ENCODE measurements at regions not wholly inside any gene's neighbourhood (a gene's known extent, or its start where the extent isn't known, plus 50 kb on each side); places are given as distances from the start of the nearest gene placed in this dataset.

DNA sequence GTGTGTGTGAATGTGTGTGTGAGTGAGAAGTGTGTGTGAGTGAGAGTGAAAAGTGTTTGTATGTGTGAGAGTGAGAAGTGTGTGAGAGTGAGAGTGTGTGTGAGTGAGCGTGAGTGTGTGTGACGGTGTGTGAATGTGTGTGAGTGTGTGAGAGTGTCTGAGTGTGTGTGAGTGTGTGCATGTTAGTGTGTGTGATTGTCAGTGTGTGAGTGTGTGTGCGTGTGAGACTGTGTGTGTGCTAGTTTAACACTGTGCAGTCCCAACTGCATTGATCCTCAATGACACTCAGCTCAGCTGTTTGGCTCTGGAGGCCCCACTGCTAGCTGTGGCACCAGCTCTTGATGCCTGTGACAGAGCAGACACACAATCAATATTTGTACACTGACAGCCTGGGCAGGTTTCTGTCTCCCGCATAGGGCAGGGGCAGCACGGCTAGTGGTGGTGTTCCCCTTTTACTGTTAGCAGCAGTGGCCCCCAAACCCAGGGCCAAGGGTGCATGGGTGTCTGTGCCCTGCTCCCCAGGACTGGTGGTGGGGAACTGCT, 135.0 kb downstream of the INHBB start:
- DNase-seq = no peak

DNA sequence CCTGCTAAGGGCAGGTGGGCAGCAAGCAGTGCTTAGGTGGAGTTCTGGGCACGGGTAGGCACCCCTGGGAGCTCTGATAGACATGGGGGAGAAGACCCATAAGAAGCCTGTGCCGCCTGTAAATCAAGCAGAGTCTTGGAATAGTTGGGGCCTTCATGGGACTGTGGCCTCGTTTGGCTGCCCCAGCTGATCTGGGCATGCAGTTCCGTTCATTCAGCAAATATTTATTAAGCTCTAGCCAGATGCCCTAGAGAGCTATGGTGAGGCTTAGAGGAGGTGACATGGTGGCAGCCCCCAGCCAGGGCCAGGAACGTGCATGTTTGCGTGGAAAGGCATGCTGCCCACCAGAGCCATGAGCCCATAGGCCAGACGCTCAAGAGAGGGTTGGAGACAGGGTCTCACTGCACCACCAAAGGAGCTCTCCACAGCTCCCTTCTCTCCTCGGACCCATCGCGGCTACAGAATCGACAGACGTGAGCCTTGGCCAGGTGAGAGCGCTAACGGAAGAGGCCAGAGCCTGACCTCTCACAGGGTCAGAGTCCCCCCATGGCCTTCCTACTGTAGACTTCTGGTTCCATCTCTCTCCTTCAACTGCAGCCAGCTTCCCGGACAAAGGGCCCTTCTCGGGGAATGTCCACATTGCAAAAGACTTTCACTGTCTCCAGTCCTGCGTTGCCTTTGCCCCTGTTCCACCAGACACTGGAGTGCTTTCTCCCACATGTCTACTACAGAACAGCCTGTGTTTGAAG, 135.7 kb downstream of the INHBB start:
- no peak for DNase-seq

- no peak for DNase-seq
Measured at GRCh38 chr2:120482334-120482733, 136.4 kb downstream of the INHBB start.

DNA sequence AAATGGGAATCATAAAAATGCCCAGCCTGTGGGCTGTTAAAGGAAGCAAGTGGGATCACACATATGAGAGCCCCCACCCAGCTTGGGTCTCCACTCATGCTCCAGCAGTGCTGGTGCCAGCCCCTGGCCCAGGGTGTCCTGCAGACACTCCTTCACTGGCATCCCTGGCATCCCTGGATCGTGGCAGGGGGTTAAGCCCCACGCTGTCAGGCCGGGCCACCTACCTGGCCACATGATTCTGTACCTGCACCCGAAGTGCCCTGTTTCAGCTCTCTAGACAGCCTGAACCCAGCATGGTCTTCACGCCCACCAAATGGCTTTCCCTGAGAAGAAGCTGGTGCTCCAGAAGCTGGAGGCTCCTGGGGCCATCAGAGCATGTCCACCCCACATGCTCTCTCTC, 137.4 kb downstream of the INHBB start:
- no peak for DNase-seq

DNA sequence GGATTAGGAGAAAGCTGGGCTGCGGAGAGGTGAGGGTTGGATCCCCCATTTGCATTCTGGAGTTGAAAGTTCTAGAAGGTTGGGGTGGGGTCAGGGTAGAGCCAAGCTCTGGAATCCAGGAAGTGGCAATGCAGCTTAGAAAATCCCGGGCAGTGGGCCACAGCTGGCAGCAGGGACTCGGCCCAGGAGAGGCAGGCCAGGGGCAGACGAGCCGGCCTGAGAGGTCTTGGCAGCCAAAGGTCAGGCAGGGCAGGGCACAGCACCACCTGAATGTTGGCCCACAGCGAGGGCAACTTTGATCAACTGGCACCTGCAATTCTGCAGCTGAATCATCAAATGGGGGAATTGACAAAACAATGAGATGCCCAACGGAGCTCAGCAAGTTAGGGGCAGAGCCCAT, 139.2 kb downstream of the INHBB start:
- no peak for DNase-seq

GRCh38 chr2:120486441-120486840, 140.5 kb downstream of the INHBB start:
- no peak for DNase-seq

GRCh38 chr2:120486946-120487345, 141.0 kb downstream of the INHBB start:
- DNase-seq = no peak

DNA sequence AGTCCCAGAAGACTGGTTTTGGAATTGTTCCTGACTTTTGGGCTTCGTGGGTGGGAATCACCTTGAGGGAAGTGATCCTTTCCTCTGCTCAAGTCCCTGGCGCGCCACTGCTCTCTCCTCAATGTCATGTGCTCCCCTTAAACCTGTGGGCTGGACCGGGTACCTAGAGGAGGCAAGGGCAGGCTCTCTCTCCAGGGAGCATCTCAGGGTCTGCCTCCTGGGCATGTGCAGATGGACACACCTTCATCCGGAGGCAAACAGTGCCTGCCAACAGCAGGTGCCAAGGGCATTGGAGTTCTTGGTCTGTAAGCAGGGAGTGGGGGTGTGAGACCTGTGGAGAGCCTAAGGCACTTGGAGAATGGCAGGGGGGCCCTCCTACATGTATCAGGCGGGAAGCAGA, 142.6 kb downstream of the INHBB start:
- DNase-seq = no peak

- DNase-seq = no peak
Measured at GRCh38 chr2:120489023-120489422, 143.1 kb downstream of the INHBB start.

DNA sequence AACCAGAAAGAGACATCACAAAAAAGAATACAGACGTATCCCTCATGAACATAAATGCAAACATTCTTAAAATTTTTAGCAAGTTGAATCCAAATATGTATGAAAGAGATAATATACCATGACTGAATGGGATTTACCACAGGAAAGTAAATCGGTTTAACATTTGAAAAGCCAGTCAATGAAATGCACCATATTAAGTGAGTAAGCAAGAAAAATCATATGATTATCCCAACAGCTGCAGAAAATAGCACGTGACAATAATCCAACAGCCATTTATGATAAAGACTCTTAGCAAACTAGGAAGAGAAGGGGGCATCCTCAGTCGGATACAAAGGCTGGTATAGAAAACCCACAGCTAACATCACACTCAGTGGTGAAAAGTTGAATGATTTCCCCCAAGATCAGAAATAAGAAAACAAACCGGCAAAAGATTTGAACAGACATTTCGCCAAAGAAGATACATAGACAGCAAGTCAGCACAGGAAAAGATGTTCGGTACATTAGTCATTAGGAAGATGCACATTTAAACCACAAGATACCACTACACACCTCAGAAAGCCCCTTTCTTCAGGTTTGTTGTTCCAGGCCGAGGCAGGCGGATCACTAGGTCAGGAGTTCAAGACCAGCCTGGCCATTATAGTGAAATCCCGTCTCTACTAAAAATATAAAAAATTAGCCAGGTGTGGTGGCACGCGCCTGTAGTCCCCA, 144.3 kb downstream of the INHBB start:
- DNase-seq = no peak

DNA sequence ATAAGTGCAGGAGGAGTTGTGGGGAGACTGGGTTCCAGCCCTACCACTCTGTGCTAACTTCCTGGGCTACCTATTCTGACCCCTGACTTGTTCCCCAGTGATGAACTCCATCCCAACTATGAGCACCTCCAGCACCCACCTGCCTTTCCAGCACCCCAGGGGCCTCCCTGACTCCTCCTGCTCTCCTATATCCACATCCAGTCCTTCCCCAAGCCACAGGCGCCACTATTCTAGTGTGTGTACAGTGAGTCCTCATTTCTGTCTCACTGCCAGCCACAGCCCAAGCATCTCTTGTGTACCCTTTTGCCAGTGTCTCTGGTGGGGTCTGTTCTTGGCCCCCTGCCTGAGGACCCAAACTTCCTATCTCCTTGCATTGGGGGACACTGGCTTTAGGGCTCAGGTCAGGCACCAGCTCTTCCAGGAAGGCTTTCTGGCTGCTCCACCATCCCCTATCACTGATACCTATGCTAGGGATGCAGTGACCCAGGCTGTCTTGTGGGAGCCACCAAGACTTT, 145.2 kb downstream of the INHBB start:
- DNase-seq = no peak

GRCh38 chr2:120493231-120493630, 147.3 kb downstream of the INHBB start:
- no peak for DNase-seq

GRCh38 chr2:120494446-120494845, 148.5 kb downstream of the INHBB start:
- DNase-seq = no peak

- DNase-seq = no peak
Measured at GRCh38 chr2:120495586-120495985, 149.7 kb downstream of the INHBB start.

- no peak for DNase-seq
Measured at GRCh38 chr2:120496235-120496634, 150.3 kb downstream of the INHBB start.

- no peak for DNase-seq
Measured at GRCh38 chr2:120496759-120497158, 150.8 kb downstream of the INHBB start.

- DNase-seq = no peak
Measured at GRCh38 chr2:120497261-120497977, 151.5 kb downstream of the INHBB start.

- DNase-seq = no peak
Measured at GRCh38 chr2:120498121-120498520, 152.2 kb downstream of the INHBB start.

DNA sequence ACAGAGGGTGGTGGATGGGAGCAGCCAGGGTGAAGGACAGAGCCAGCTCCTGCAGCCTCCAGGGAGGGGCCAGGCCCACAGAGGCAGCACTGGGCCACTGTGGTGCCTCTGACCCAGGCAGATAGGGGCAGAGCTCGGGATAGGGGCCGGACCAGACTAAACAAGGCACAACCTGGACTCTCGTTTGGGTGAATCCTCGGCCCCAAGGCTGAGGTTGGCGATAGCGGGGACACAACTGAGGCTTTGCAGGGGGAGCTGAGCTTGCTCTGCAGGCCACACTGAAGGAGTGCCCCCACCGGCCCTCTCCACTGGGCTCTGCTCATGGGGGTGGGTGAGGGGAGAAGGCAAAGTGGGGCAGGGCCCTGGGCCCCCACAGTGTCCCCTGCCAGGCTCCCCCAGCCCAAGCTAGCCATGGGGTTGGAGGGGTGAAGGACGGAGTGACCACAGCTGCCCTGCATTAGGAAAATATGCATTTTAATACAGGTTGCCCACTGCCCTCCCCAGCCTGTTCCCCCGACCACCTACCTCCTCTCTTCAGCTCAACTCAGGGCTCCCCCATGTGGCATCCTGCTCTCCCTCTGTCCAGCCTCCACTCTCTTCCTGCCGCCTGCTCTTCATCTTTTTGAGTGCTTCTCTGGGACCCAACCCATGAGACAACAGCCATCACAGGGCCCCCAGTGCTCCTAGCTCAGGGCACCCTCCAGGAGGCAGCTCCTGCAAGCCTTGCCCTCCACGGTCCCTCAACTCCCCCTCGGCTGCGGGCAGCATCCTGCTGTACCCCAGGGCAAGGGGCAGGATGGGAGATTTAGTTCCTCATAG, 152.8 kb downstream of the INHBB start:
- no peak for DNase-seq

DNA sequence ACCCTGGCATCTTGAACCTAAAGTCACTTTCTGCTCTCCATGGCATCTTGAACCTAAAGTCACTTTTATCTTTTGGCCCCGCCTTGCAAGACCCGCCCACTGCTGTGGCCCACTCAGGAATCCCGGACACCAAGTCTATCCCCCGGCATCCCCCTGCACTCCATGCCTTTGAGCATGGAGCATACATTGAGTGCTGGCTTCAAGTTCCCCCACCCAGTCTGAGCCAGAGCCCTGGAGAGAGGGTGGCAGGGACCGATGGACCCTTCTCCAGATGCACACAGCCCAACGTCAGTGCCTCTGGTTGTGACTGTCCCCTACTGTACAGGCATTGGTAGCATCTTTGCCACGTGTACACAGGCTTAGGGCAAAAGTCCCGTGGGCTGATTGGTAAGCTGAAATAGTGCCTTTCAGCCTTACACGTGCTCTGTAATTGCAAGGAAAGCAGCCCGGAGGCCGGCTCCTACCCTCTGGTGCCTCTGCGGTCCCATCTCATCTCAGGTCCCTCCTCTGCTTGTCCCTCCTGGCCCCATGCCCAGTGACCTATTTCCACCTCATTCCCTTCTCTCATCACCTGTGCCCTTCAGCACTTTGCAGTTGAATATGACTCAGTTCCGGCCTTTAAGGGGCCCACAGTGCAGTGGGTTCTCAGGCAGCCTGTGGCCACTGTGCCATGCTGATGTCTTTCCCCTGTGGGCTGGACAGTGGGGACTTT, 154.0 kb downstream of the INHBB start:
- DNase-seq = no peak

- DNase-seq = no peak
Measured at GRCh38 chr2:120501591-120501990, 155.7 kb downstream of the INHBB start.

- DNase-seq = no peak
Measured at GRCh38 chr2:120502357-120502756, 156.4 kb downstream of the INHBB start.
